ENCODE measurements at regions not wholly inside any gene's neighbourhood (a gene's known extent, or its start where the extent isn't known, plus 50 kb on each side); places are given as distances from the start of the nearest gene placed in this dataset.

DNA sequence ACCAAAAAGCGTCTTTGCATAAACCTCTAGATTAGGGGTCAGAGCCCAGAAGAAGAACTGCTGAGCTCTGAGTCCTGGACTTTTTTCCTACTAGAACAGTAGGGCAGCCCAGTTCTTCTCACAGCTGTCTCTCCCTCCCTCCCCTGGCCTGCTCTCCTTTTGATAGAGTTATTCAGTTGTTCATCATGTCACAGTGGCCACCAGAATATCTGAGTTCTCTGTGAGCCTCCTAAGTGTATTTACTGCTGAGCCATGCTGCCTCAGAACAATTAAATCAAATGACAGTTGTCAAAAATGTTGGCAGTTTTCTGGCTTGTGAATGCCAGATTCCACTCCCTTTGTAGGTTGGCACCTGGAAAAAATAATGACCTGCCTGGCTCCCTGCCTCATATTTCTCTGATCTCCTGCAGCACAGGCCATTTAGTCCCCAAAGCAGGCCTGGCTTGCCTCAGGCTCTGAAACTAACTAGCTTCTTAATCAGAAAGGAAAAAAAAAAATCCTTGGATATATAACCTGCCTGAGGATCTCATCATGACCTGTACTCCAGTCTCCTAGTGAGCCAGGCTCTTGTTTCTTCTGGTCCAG, 377.4 kb upstream of the LARGE1 start:
- DNase-seq, result no peak
- intact Hi-C loops (cut with DNase I), result no loop called here

DNA sequence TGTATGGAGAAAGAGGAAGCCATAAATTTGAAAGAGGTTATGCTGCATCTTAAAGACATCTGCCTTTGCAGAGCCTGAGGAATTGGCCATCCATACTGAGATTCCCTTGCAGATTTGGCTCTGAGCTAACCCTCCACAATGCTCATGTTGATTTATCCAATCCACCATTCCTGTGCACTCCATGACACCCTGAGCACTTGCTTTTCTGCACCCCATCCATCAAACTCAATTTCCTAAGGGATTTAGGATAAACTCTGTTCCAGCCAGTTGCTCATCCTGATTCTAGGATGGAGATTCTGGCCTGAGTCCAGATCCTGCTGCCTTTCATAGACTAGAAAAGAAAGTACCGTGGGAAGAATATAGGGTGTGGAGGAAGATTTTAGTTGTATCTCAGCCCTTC, 379.2 kb upstream of the LARGE1 start:
- intact Hi-C loops (cut with DNase I), result no loop called here
- no peak for DNase-seq

DNA sequence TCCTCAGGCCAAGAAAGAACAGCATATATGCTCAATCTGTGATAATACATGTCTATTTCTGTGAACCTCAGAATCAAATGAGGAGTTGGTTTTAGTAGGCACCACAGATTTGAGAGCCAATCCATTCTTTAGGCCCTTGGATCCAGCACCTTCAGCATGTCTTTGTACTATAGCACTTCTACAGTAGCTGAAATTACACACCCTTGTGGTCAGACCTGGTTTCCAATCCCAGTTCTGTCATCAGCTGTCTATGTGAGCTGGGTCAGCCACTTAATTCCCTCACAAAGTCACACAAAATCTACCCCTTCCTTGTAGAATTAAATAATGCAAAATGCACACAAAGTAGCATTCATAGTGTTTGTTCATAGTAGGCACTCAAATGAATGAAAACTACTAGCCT, 381.3 kb upstream of the LARGE1 start:
- intact Hi-C loops (cut with DNase I), result no loop called here

DNA sequence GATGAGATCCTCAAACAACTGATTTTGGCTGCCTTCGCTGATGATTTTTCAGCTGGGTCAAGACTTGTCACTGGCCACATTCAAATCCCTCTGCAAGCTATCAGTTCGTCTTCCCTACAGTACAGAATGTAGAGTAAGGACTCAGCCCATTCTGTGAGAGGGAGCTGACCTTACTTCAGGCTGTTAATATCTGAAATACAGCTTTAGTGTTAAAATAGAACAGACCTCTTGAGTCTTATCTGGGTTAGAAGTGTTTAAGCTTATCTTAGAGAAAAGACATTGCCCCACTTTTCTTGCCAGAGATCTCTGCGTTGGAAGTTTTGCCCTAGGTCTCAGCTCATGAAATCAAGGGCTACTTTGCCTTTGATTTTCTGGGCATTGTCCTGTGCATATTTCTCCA, 383.4 kb upstream of the LARGE1 start:
- DNase-seq, result no peak
- intact Hi-C loops (cut with DNase I), result no loop called here

More for the DNA sequence above, 381.3 kb upstream of the LARGE1 start:
- DNase-seq, result no peak

DNA sequence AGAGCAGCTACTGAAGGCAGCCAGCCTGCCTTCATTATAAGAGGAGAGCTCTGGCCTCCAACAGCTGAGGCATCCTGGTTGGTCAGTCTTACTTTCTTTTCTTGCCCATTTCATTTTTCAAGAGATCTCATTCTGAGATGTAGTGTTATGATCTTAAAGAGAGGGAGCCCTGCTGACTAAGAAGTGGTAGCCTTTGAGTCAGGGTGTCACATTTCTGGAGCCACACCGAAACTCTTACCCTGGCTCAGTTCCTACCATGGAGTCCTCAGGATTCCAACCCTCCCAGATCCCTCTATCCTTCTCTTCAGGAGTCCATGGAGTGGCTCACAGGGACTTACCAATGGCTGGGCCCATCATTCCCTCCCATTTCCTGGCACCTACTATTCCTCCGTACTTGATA, 386.1 kb upstream of the LARGE1 start:
- intact Hi-C loops (cut with DNase I), result no loop called here
- no peak for DNase-seq

DNA sequence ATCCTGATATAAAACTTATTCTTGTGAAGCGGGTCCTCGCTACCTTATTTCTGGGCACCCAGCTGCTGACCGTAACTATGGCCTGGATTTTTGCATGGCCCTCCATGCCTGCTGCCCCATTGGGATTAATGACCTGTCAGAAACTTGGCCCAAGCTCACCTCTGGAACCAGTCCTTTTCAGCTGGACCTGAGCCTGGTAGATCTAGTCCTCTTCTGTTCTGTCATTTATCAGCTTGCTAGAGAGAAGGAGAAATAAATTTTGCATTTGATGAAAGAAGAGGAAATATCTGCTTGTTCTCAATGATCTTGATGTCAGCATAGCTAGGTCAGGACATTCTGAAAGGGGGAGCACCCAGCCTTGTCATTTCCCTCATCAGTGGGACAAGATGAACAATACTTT, 387.8 kb upstream of the LARGE1 start:
- intact Hi-C loops (cut with DNase I), result no loop called here
- DNase-seq, result no peak

DNA sequence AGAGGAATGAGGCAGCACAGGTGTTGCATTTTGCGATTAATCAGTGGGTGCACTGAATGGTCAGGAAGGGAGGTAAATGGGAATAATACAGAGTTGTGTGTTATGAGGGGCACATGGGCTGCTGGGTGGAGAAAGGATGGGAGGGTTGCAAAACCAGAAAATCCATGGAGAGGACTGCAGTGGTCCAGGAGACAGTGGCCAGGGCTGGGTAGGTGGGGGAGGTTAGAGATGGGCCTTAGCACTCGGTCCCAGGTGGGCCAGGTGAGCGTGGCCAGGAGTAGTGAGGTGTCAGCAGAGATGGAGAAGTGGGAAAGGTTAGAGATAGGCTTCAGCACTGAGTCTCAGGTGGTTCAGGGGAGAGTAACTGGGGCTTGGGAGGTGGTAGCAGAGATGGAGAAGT, 399.1 kb upstream of the LARGE1 start:
- intact Hi-C loops (cut with DNase I), result no loop called here
- DNase-seq, result peak in 1 of 10 donors; percentile 72

DNA sequence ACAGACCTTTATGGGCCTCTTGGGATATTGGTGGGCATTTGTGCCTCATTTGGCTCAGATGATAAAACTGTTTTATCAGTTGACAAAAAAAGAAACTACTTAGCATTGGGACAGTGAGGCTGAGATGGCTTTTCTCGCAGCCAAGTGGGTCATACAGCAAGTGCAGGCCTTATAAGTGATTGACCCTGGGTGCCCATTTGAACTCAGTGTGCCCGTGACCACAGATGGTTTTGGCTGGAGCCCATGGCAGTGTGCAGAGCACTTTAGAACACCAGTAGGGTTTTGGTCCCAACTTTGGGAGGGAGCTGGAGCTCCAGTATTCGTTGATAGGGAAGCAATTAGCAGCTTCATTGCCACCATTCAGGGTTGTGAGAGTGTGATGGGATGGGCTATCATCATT, 404.5 kb upstream of the LARGE1 start:
- intact Hi-C loops (cut with DNase I), result no loop called here
- DNase-seq, result no peak

DNA sequence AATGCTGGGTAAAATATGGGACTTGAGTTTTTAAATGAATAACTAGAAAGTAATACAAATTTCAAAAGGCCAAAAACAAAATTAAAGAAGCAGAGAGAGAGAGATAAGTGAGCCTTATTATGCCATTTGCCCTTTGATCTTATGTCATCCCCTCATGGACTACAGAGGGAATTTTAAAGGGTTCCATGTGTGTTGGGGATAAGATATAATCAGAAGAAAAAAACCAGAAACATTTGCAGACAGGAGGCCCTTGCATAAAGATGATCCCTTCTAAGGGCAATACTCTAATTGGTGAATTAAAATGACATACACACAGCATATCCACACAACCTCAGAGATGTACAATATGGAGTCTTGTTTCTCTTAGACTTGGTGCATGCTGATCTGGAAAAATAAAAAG, 406.6 kb upstream of the LARGE1 start:
- no peak for DNase-seq
- intact Hi-C loops (cut with DNase I), result no loop called here

DNA sequence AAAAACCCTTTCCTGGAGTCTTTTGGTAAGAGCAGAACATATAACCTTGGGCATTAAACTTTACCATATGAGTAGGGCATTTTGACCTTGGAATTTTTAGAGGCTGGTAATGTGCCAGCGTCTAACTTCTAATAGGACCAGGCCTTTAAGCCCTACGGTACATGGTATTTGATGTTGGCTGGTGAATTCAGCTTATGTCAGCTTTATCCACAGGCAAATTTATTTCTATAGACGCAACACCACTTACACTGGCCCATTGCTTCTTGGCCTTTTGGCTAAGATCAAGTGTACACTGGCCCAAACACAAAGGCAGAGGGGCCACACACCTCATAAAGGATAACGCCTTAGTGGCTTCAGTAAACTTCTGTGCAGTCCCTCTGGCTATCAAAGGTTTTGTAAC, 410.2 kb upstream of the LARGE1 start:
- no peak for DNase-seq
- intact Hi-C loops (cut with DNase I), result no loop called here

DNA sequence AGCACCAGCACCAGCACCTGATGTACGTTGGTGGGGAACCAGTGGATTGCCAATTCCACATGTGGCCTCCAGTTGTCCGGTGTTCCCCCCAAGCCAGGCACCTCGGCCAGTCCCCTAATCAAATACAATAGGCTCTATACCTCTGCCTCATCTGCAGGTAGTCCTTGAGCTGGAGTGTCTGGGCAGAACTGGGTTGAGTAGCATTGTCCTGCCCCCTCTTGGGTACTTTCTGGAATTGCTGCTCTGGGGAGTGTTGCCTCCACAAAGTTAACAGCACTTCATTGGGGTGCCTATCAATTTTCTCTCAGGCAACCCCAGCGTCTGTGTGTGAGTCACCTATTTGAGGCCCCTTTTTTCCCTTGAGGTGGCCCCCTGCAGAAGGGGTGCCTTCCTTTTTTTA, 413.0 kb upstream of the LARGE1 start:
- intact Hi-C loops (cut with DNase I), result no loop called here
- no peak for DNase-seq

DNA sequence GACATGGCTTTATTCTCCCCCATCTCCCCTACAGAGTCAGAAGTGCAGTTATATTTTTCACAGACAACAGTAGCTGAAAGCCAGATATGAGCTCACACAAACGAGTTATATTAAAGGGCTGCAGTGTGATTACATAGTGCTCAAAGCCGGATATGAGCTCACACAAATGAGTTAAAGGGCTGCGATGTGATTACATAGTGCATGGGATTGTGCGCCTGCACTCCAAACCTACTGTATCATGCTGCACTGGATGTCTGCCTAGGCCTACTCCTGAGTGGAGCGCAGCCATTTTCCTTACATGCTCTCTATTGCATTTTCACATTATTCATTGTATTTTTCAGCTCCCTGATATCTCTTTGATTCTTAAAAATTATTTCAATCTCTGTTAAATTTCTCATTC, 414.6 kb upstream of the LARGE1 start:
- intact Hi-C loops (cut with DNase I), result no loop called here
- DNase-seq, result no peak

DNA sequence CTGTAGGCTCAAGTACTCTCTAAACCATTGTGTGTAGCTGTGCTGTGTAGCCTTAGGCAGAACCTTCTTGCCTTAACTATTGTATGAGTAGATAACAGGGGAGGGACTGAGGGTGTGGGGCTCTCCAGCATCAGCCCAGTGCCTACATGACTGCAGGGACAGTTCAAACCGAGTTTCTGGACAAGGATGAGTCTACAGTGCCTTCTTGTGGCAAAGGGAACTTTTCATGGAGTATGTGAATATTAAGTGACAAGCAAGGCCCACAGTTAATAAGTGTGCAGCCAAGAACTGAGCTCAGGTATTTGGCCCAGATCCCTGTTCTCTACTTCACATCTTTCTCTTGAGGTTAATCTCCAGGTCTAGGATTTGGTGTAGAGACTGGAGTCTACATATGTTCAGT, 424.4 kb upstream of the LARGE1 start:
- intact Hi-C loops (cut with DNase I), result no loop called here
- DNase-seq, result no peak

DNA sequence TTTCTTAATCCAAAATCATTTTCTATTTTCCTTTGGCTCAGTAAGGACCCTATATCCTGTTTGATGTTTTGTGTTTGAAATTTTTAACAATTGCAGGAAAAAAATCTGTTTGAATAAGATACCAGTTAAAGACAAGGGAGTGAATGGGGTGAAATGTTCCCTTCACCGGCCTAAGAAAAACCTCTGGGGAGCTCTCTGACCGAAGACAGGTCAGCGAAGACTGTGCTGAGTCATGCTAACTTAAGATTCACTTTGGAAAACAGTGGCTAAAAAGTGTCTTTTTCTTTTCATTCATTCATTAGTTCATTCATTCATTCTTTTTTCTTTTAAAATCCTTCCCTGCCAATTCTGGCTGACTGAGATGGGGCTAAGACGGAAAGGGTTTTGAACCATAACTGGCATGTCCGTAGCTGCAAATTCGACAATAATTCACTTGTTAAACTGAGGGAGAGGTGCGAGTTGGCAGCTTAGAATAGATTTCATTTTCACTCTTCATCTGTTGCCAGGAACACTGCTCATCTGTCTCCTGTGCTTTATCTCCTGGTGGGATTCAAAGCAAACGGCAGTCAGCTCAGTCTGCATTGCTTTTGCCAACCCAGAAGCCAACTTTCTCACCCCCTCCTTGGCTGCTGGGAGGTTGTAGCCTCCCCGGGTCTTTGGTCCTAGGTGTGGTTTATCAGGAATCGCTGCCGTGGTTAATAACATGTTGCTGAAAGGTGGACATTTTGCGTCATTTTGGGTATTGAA, 434.0 kb upstream of the LARGE1 start:
- peak in 2 of 10 donors; percentile 4 to 40 for DNase-seq
- intact Hi-C loops (cut with DNase I), result no loop called here

DNA sequence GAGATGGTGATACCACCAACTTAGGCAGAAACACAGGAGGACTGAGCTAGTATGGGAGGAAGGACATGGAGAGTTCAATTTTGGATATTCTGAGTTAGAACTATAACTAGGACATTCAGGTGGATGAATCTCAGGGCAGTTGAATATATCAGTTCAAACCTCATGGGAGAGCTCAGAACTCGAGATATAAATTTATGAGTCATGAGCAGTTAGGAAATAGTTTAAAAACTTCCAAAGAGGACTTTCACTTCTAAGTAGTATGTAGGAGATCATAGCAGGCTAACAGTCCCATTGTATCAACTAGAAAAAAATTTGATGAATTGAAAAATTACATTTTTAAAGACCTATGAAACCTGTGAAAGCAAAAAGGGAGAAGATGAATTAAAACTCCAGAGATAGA, 436.2 kb upstream of the LARGE1 start:
- intact Hi-C loops (cut with DNase I), result no loop called here

DNA sequence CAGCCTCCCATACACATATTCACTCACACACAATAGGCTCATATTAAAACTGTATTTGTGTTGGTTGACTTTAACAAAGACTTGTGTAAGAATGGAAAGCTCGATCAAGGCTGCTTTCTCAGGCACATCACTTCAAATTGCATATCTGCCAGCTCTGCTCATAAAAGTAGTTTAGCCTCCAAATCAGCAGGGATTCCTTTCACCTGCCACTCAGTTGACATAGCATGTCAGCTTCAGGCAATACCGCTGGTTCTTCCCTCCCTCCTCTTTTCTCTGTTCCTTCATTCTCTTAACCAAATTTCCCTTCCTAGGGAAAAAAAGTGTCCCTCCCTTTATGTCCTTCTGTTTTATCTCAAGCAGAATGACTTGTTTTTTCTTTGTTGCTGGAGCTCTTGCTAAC, 450.4 kb upstream of the LARGE1 start:
- no peak for DNase-seq
- intact Hi-C loops (cut with DNase I), result no loop called here

More for the DNA sequence above, 436.2 kb upstream of the LARGE1 start:
- DNase-seq, result no peak

DNA sequence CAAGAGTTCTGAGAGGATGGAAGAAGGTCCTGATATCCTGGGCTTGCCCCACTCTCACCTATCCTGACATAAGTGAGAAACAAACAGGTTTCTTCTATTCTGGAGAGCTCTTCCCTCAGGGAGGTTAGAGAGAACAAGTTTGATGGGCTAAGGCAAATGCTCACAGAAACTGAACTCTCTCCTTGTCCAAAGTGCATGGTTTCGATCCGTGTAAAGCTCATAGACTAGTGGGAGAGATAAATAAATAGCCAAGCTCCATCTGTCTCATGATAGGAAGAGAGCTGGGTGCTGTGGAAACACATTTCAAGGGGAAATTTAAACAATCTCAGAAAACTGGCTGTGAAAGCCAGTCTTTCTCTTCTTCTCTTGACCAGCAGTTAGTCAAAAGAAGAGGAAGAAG, 459.5 kb upstream of the LARGE1 start:
- intact Hi-C loops (cut with DNase I), result no loop called here
- DNase-seq, result no peak

DNA sequence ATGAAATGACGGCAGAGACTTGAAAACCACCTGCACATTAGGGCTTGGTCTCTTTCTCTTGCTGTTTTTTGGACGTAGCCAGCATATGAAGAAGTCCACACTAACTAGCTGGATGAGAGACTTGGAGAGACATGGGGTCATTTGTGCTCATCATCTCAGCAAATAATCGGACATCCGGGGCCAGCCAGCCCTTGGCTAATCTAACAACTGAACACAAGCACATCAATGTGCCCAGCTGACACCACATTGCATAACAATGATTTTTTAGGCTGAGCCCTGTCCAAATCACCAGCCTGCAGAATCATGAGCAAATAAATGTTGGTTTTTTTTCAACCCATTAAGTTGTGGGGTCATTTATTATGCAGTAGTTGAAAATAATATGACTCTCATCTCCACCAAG, 460.3 kb upstream of the LARGE1 start:
- peak in 1 of 10 donors; percentile 64 for DNase-seq
- intact Hi-C loops (cut with DNase I), result no loop called here

DNA sequence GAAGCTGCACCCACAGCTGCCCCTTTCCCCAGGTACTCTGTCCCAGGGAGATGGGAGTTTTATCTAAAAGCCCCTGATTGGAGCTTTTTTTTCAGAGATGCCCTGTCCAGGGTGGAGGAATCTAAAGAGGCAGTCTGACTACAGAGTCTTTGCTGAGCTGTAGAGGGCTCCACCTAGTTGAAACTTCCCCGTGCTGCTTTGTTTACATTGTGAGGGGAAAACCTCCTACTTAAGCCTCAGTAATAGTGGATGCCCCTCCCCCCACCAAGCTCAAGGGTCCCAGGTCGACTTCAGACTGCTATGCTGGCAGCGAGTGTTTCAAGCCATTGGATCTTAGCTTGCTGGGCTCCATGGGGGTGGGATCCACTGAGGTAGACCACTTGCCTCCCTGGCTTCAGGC, 470.1 kb upstream of the LARGE1 start:
- intact Hi-C loops (cut with DNase I), result no loop called here
- no peak for DNase-seq

DNA sequence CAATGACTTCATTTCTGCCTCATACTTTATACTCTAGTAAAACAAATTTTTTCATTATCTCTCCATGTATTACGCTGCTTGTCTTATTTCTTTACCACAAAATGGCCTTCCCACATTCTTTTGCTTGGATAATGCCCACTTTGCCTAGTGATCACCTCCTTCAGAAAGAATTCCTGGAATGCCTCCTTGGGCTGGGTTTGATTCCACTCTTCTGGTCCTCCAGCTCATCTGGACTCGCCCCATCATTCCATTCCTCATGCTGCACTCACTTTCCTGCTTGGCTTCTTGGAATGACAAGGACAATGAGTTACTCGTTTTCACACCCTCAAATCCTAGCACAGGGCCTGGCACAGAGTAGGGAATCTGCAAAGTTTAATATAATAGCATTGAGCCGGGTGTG, 475.1 kb upstream of the LARGE1 start:
- intact Hi-C loops (cut with DNase I), result no loop called here
- no peak for DNase-seq

DNA sequence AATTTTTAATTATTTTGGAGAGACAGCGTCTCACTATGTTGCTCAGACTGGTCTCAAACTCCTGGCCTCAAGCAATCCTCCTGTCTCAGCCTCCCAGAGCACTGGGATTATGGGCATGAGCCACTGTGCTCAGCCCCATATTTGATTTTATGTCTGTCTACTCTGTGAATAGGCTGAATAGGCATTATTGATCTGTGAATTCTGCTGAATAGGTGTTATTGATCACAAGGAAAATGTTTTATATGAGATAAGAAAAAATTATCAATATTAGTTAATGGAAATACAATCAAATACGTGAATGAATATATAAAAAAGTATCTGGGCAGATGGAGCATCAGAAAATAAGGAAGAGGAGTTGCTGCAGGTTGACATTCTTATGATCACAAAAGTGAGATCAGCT, 483.4 kb upstream of the LARGE1 start:
- no peak for DNase-seq
- intact Hi-C loops (cut with DNase I), result no loop called here

DNA sequence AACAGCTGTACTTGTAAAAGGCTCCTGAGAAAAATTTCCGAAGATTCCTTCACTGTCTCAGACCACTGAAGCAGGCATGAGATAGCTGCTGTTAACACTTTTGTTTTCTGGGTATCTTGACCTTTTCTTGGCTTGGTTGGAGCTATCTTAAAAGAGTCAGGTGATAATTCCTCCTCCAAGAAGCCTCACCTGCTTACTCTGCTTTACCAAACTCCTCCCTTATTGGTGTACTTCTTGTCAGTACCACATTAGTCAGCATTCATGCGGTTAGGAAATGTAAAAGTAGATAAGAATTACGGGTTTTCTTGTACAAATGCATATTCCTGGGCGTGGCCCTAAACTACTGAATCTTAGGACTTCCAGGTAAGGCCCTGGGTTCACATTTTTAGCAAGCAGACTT, 489.8 kb upstream of the LARGE1 start:
- intact Hi-C loops (cut with DNase I), result loop anchor here (10.0 kb wide), 1 partner anchor 615 kb away; no protein-coding TSS in a partner anchor

More for the DNA sequence above, 489.8 kb upstream of the LARGE1 start:
- no peak for DNase-seq
